Natural killer cell (primary cell): ENCODE measurements at regions not wholly inside any gene's neighbourhood (a gene's known extent, or its start where the extent isn't known, plus 50 kb on each side); places are given as distances from the start of the nearest gene placed in this dataset.

Experiments used
- ATAC-seq, 3 donors: fragments of 150-1000 bp in 2 of 3; fragments of 200-7000 bp in 1 of 3; cut with Tn5 transposase; 1 replicate in 1 of 3; 2 replicates in 2 of 3; pipeline ENCODE4 v1.10.0; 2021; ENCODE audit warnings: mild to moderate bottlenecking in 2 of 3, moderate library complexity in 2 of 3
- DNase-seq, 2 donors: peaks; one replicate each; pipeline versions ENCODE4 v3.0.0 to v3.0.0-alpha.2; 2013 to 2021; ENCODE audit warnings: mixed read lengths in 1 of 2
- H3K27ac ChIP-seq: one replicate; pipeline ENCODE4 v1.5.1; 2013; ENCODE audit warnings: mild to moderate bottlenecking, low read length
- H3K27me3 ChIP-seq: one replicate; pipeline ENCODE4 v1.6.1; 2013; ENCODE audit warnings: low read length; ENCODE audit not compliant: control insufficient read depth, insufficient read depth
- H3K36me3 ChIP-seq: one replicate; pipeline ENCODE4 v1.6.1; 2013; ENCODE audit warnings: low read length; ENCODE audit not compliant: control insufficient read depth, insufficient read depth
- H3K4me1 ChIP-seq: one replicate; pipeline ENCODE4 v1.6.1; 2013; ENCODE audit warnings: low read length; ENCODE audit not compliant: control insufficient read depth, insufficient read depth
- H3K4me3 ChIP-seq: one replicate; pipeline ENCODE4 v1.5.1; 2013; ENCODE audit warnings: low read length
- H3K9me3 ChIP-seq: one replicate; pipeline ENCODE4 v1.6.1; 2013; ENCODE audit warnings: low read length; ENCODE audit not compliant: control insufficient read depth, insufficient read depth
- H3K27ac Mint-ChIP-seq, 2 donors: one replicate each; pipeline ENCODE4 v1.8.0; 2022; ENCODE audit warnings: mild to moderate bottlenecking in 2 of 2, mixed read lengths in 2 of 2, moderate library complexity in 1 of 2
- H3K27me3 Mint-ChIP-seq, 2 donors: one replicate each; pipeline ENCODE4 v1.8.0; 2022; ENCODE audit warnings: low read depth in 2 of 2, mixed read lengths in 2 of 2
- H3K36me3 Mint-ChIP-seq: one replicate; pipeline ENCODE4 v1.8.0; 2022; ENCODE audit warnings: mixed read lengths
- H3K4me1 Mint-ChIP-seq, 2 donors: one replicate each; pipeline ENCODE4 v1.8.0; 2022; ENCODE audit warnings: mixed read lengths in 2 of 2
- H3K4me3 Mint-ChIP-seq: one replicate; pipeline ENCODE4 v1.8.0; 2022; ENCODE audit warnings: mild to moderate bottlenecking, moderate library complexity, mixed read lengths
- H3K9me3 Mint-ChIP-seq, 2 donors: one replicate each; pipeline ENCODE4 v1.8.0; 2022; ENCODE audit warnings: mixed read lengths in 2 of 2
- CTCF ChIP-seq: fragments of 200-600 bp; IDR thresholded peaks from one replicate; pipeline ENCODE4 v1.8.0; 2022; ENCODE audit warnings: antibody characterized with exemption
- WGBS: methylation state at CpG from one replicate; pipeline ENCODE4 v1.1.7; 2013; ENCODE audit warnings: missing lambda C conversion rate; ENCODE audit not compliant: insufficient coverage; 5-methylcytosine and 5-hydroxymethylcytosine counted together
- intact Hi-C: fragments of 100-400 bp; cut with micrococcal nuclease; formaldehyde crosslinking; loops from one replicate; pipeline ENCODE4 v1.14.2; 2022

DNA sequence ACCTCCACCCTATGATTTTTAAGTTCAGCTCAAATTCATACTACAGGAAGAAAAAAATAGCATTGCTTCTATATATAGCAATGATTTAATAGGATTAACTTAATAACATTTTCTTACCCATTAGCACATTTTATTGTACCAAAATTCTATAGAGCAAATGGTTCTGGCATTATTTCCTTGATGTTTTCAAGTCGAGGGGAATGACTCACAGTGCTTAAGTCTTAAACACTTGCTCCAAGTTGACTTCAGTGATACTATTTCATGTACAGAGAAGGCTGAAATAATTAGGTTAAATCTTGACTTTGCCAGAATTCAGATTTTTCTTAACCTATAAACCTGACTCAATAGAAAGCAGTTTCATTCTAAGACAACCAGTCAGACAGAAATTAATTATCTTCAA, 1133.8 kb downstream of the SORCS3 start:
- Mint-ChIP-seq H3K4me1 (no peaks in the 10 kb centered on the region), H3K36me3 (no peaks in the 10 kb centered on the region), H3K9me3 (no peaks in the 10 kb centered on the region), H3K27ac (no peak overlapping the region), H3K27me3 (no peaks in the 10 kb centered on the region), H3K4me3 (no peak overlapping the region)
- no peak overlapping the region for H3K27ac ChIP-seq
- H3K27me3 ChIP-seq, result no peaks in the 10 kb centered on the region
- no peaks in the 10 kb centered on the region for H3K4me1 ChIP-seq
- H3K9me3 ChIP-seq, result no peaks in the 10 kb centered on the region
- 45% methylated on average over 1 of the region's 1 CpG for WGBS
- intact Hi-C loops, result no loop called here
- no peak for DNase-seq
- H3K4me3 ChIP-seq, result no peak overlapping the region
- no peak for TF ChIP-seq CTCF
- H3K36me3 ChIP-seq, result no peaks in the 10 kb centered on the region
- no peak for ATAC-seq

DNA sequence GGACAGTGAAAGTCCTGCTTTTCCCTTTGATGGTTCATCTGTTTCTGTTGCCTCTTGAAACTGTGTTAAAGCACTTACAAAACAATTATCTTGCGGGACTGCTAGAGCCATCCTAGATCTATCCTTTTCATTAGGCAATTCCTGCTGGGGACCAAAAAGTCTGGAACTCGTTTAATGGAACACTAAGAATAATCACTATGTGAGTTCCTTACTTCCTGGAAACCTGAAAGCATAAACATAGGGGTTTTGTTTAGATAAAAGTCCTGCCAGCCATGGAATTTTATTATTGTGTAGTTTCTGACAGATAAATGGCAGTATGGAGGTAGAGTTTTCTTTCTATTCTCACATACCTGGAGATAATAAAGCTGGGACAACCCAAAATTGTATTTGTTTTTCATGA, 1133.3 kb downstream of the SORCS3 start:
- 28% methylated on average over 2 of the region's 2 CpGs for WGBS
- Mint-ChIP-seq H3K36me3 (no peaks in the 10 kb centered on the region), H3K27ac (no peak overlapping the region), H3K9me3 (no peaks in the 10 kb centered on the region), H3K4me1 (no peaks in the 10 kb centered on the region), H3K4me3 (no peak overlapping the region), H3K27me3 (no peaks in the 10 kb centered on the region)
- no peak for ATAC-seq
- H3K9me3 ChIP-seq, result no peaks in the 10 kb centered on the region
- no peak overlapping the region for H3K4me3 ChIP-seq
- no peaks in the 10 kb centered on the region for H3K36me3 ChIP-seq
- no peaks in the 10 kb centered on the region for H3K4me1 ChIP-seq
- TF ChIP-seq CTCF, result no peak
- DNase-seq, result no peak
- no peaks in the 10 kb centered on the region for H3K27me3 ChIP-seq
- no peak overlapping the region for H3K27ac ChIP-seq
- intact Hi-C loops, result no loop called here

- Mint-ChIP-seq H3K4me1 (no peaks in the 10 kb centered on the region), H3K4me3 (no peak overlapping the region), H3K27ac (no peak overlapping the region), H3K36me3 (no peaks in the 10 kb centered on the region), H3K9me3 (peaks cover 2 to 4% of the 10 kb centered on the region in 2 donors), H3K27me3 (no peaks in the 10 kb centered on the region)
- no peaks in the 10 kb centered on the region for H3K9me3 ChIP-seq
- no peak for ATAC-seq
- H3K4me3 ChIP-seq, result no peak overlapping the region
- no peaks in the 10 kb centered on the region for H3K27me3 ChIP-seq
- intact Hi-C loops, result no loop called here
- H3K4me1 ChIP-seq, result no peaks in the 10 kb centered on the region
- H3K36me3 ChIP-seq, result no peaks in the 10 kb centered on the region
- no peak overlapping the region for H3K27ac ChIP-seq
- 36% methylated on average over 1 of the region's 2 CpGs for WGBS
- TF ChIP-seq CTCF, result no peak
- no peak for DNase-seq
Measured at GRCh38 chr10:105770524-105771212, 1129.6 kb downstream of the SORCS3 start.
